ENCODE measurements at regions not wholly inside any gene's neighbourhood (a gene's known extent, or its start where the extent isn't known, plus 50 kb on each side); places are given as distances from the start of the nearest gene placed in this dataset.

GRCh38 chr16:73251608-73252007 is 203.7 kb upstream of the ZFHX3 start:
- intact Hi-C loops (cut with DNase I): no loop called here
- DNase-seq (ENCODE audit: low spot score): no peak

- no peak for DNase-seq (ENCODE audit: low spot score)
- intact Hi-C loops (cut with DNase I): no loop called here
These were observed 200.4 kb upstream of the ZFHX3 start for GRCh38 chr16:73248316-73248715.

- intact Hi-C loops (cut with DNase I): no loop called here
- no peak for DNase-seq (ENCODE audit: low spot score)
These were observed 193.0 kb upstream of the ZFHX3 start for GRCh38 chr16:73240920-73241319.

GRCh38 chr16:73237601-73238000 is 189.7 kb upstream of the ZFHX3 start:
- intact Hi-C loops (cut with DNase I): no loop called here
- DNase-seq (ENCODE audit: low spot score): no peak

GRCh38 chr16:73234496-73234895 is 186.6 kb upstream of the ZFHX3 start:
- intact Hi-C loops (cut with DNase I): no loop called here
- no peak for DNase-seq (ENCODE audit: low spot score)

GRCh38 chr16:73233846-73234424 is 186.0 kb upstream of the ZFHX3 start:
- DNase-seq (ENCODE audit: low spot score): no peak
- intact Hi-C loops (cut with DNase I): no loop called here

GRCh38 chr16:73233329-73233765 is 185.4 kb upstream of the ZFHX3 start:
- DNase-seq (ENCODE audit: low spot score): no peak
- intact Hi-C loops (cut with DNase I): no loop called here

GRCh38 chr16:73232555-73233328 is 184.8 kb upstream of the ZFHX3 start:
- DNase-seq (ENCODE audit: low spot score): no peak
- intact Hi-C loops (cut with DNase I): no loop called here

GRCh38 chr16:73231944-73232554 is 184.1 kb upstream of the ZFHX3 start:
- intact Hi-C loops (cut with DNase I): no loop called here
- DNase-seq (ENCODE audit: low spot score): no peak

GRCh38 chr16:73231379-73231778 is 183.5 kb upstream of the ZFHX3 start:
- no peak for DNase-seq (ENCODE audit: low spot score)

GRCh38 chr16:73230651-73231050 is 182.7 kb upstream of the ZFHX3 start:
- no peak for DNase-seq (ENCODE audit: low spot score)
- intact Hi-C loops (cut with DNase I): no loop called here

More at GRCh38 chr16:73231379-73231778, 183.5 kb upstream of the ZFHX3 start:
- intact Hi-C loops (cut with DNase I): no loop called here

GRCh38 chr16:73228649-73229048 is 180.7 kb upstream of the ZFHX3 start:
- DNase-seq (ENCODE audit: low spot score): no peak
- intact Hi-C loops (cut with DNase I): no loop called here

- intact Hi-C loops (cut with DNase I): no loop called here
- no peak for DNase-seq (ENCODE audit: low spot score)
These were observed 178.7 kb upstream of the ZFHX3 start for GRCh38 chr16:73226675-73227074.

- intact Hi-C loops (cut with DNase I): no loop called here
These were observed 178.1 kb upstream of the ZFHX3 start for GRCh38 chr16:73225983-73226382.

GRCh38 chr16:73220836-73221235 is 172.9 kb upstream of the ZFHX3 start:
- intact Hi-C loops (cut with DNase I): loop anchor here in 1 of 2 donors (5.0 kb wide), 1 partner anchor 336 kb away; no protein-coding TSS in a partner anchor
- DNase-seq (ENCODE audit: low spot score): no peak

More at GRCh38 chr16:73225983-73226382, 178.1 kb upstream of the ZFHX3 start:
- no peak for DNase-seq (ENCODE audit: low spot score)

GRCh38 chr16:73219176-73219575 is 171.2 kb upstream of the ZFHX3 start:
- intact Hi-C loops (cut with DNase I): no loop called here
- DNase-seq (ENCODE audit: low spot score): no peak

- intact Hi-C loops (cut with DNase I): no loop called here
- no peak for DNase-seq (ENCODE audit: low spot score)
These were observed 169.7 kb upstream of the ZFHX3 start for GRCh38 chr16:73217654-73218053.

GRCh38 chr16:73216932-73217331 is 169.0 kb upstream of the ZFHX3 start:
- intact Hi-C loops (cut with DNase I): no loop called here
- DNase-seq (ENCODE audit: low spot score): no peak

GRCh38 chr16:73215678-73216377 is 167.9 kb upstream of the ZFHX3 start:
- intact Hi-C loops (cut with DNase I): no loop called here
- no peak for DNase-seq (ENCODE audit: low spot score)

Measured in posterior vena cava (tissue), 2 donors.